ENCODE measurements at regions not wholly inside any gene's neighbourhood (a gene's known extent, or its start where the extent isn't known, plus 50 kb on each side); places are given as distances from the start of the nearest gene placed in this dataset.

- TF ChIP-seq POLR2A (IDR thresholded peaks at IDR 0.05) (no peak), CTCF (IDR thresholded peaks at IDR 0.05) (no peak)
These were observed 101.8 kb upstream of the DIO3 start for GRCh38 chr14:101459551-101459900.
